Neural cell (in vitro differentiated cells): ENCODE measurements at regions not wholly inside any gene's neighbourhood (a gene's known extent, or its start where the extent isn't known, plus 50 kb on each side); places are given as distances from the start of the nearest gene placed in this dataset.

Source experiments
- H2AFZ ChIP-seq: fragments of 200-600, 300-800 bp; sonication (generic), shearing (Covaris generic); 2 replicates; pipeline ENCODE4 v1.6.0; 2014; ENCODE audit warnings: low read depth, mild to moderate bottlenecking, antibody characterized with exemption, low read length, moderate library complexity
- H3F3A ChIP-seq: fragments of 200-600 bp; shearing (Covaris generic); 2 replicates; pipeline ENCODE4 v1.6.1; 2016; ENCODE audit warnings: mild to moderate bottlenecking, moderate library complexity, mixed read lengths, antibody characterized with exemption, low read length; ENCODE audit not compliant: insufficient read depth, poor library complexity, severe bottlenecking
- H3K27ac ChIP-seq: fragments of 200-600, 300-800 bp; sonication (generic), shearing (Covaris generic); 2 replicates; pipeline ENCODE4 v1.5.1; 2014; ENCODE audit warnings: mild to moderate bottlenecking, low read length, moderate library complexity
- H3K27me3 ChIP-seq: fragments of 300-800, 200-600 bp; sonication (generic), shearing (Covaris generic); 2 replicates; pipeline ENCODE4 v1.6.0; 2014; ENCODE audit warnings: mild to moderate bottlenecking, low read depth, low read length, moderate library complexity; ENCODE audit not compliant: insufficient read depth
- H3K36me3 ChIP-seq: fragments of 300-800, 200-600 bp; sonication (generic), shearing (Covaris generic); 2 replicates; pipeline ENCODE4 v1.5.1; 2014; ENCODE audit warnings: mild to moderate bottlenecking, antibody characterized with exemption, low read length, moderate library complexity; ENCODE audit not compliant: insufficient read depth
- H3K4me2 ChIP-seq: fragments of 300-800, 200-600 bp; sonication (generic), shearing (Covaris generic); 2 replicates; pipeline ENCODE4 v1.6.0; 2014; ENCODE audit warnings: mild to moderate bottlenecking, low read length
- H3K4me3 ChIP-seq: fragments of 300-800, 200-600 bp; sonication (generic), shearing (Covaris generic); 2 replicates; pipeline ENCODE4 v1.5.1; 2014; ENCODE audit warnings: mild to moderate bottlenecking, low read length, moderate library complexity
- H3K79me2 ChIP-seq: fragments of 200-600 bp; shearing (Covaris generic); replicated peaks from 2 replicates; pipeline ENCODE4 v1.6.0; 2014; ENCODE audit warnings: mild to moderate bottlenecking, low read length, moderate library complexity; ENCODE audit not compliant: insufficient read depth
- H3K9ac ChIP-seq: fragments of 300-800, 200-600 bp; sonication (generic), shearing (Covaris generic); 2 replicates; pipeline ENCODE4 v1.6.1; 2016; ENCODE audit warnings: mild to moderate bottlenecking, low read length, mixed read lengths
- H3K9me2 ChIP-seq: fragments of 200-600 bp; shearing (Covaris generic); 2 replicates; pipeline ENCODE4 v1.6.1; 2016; ENCODE audit warnings: mild to moderate bottlenecking, low read length, mixed read lengths; ENCODE audit not compliant: insufficient read depth
- H3K9me3 ChIP-seq: fragments of 200-600, 300-800 bp; sonication (generic), shearing (Covaris generic); 2 replicates; pipeline ENCODE4 v1.6.1; 2016; ENCODE audit warnings: mild to moderate bottlenecking, mixed run types, low read length, moderate library complexity, mixed read lengths
- H4K20me1 ChIP-seq: fragments of 200-600 bp; shearing (Covaris generic); 2 replicates; pipeline ENCODE4 v1.6.1; 2016; ENCODE audit warnings: mild to moderate bottlenecking, mixed run types; ENCODE audit not compliant: insufficient read depth
- CTCF ChIP-seq: fragments of 450-650 bp; IDR thresholded peaks from 2 replicates; pipeline ENCODE4 v1.5.1; 2014; ENCODE audit warnings: antibody characterized with exemption, mild to moderate bottlenecking, moderate library complexity; ENCODE audit not compliant: poor library complexity, severe bottlenecking
- EP300 ChIP-seq: fragments of 450-650 bp; conservative IDR thresholded peaks from 2 replicates; pipeline ENCODE4 v1.6.1; 2014; ENCODE audit warnings: antibody characterized with exemption, mild to moderate bottlenecking, moderate library complexity; ENCODE audit not compliant: poor library complexity, severe bottlenecking
- EZH2 ChIP-seq: fragments of 200-600, 300-800 bp; shearing (Covaris generic), sonication (generic); IDR thresholded peaks from 2 replicates; pipeline ENCODE4 v1.6.1; 2014; ENCODE audit warnings: antibody characterized with exemption, low read length, borderline replicate concordance, mild to moderate bottlenecking; ENCODE audit not compliant: insufficient read depth, poor library complexity, severe bottlenecking
- MXI1 ChIP-seq: fragments of 450-650 bp; conservative IDR thresholded peaks from 2 replicates; pipeline ENCODE4 v1.6.1; 2014; ENCODE audit warnings: antibody characterized with exemption, mild to moderate bottlenecking; ENCODE audit not compliant: poor library complexity, severe bottlenecking
- POLR2AphosphoS5 ChIP-seq: IDR thresholded peaks from 2 replicates; pipeline ENCODE4 v1.6.1; 2012
- RAD21 ChIP-seq: fragments of 450-650 bp; conservative IDR thresholded peaks from 2 replicates; pipeline ENCODE4 v1.6.1; 2014; ENCODE audit warnings: antibody characterized with exemption, mild to moderate bottlenecking, moderate library complexity
- REST ChIP-seq: IDR thresholded peaks from 2 replicates; pipeline ENCODE4 v1.6.1; 2012; ENCODE audit warnings: borderline replicate concordance
- SMC3 ChIP-seq: fragments of 450-650 bp; conservative IDR thresholded peaks from 2 replicates; pipeline ENCODE4 v1.6.1; 2014; ENCODE audit warnings: antibody characterized with exemption, mild to moderate bottlenecking, moderate library complexity; ENCODE audit not compliant: poor library complexity
- TAF1 ChIP-seq: IDR thresholded peaks from 2 replicates; pipeline ENCODE4 v1.6.1; 2012; ENCODE audit warnings: low read depth

GRCh38 chr9:12170456-12170855 is 522.7 kb upstream of the TYRP1 start:
- no peaks in the 10 kb centered on the region for H3K79me2 ChIP-seq
- H3K27ac ChIP-seq: no peak overlapping the region
- no peaks in the 10 kb centered on the region for H3K36me3 ChIP-seq
- H3K9ac ChIP-seq: no peak overlapping the region
- H3K9me2 ChIP-seq: no peaks in the 10 kb centered on the region
- no peaks in the 10 kb centered on the region for H3F3A ChIP-seq
- H3K4me3 ChIP-seq: no peak overlapping the region
- TF ChIP-seq SMC3 (no peak), RAD21 (no peak), EZH2 (no peak), MXI1 (no peak), CTCF (no peak), REST (no peak), EP300 (no peak), POLR2AphosphoS5 (no peak), TAF1 (no peak)
- H3K27me3 ChIP-seq: no peaks in the 10 kb centered on the region
- H3K9me3 ChIP-seq: no peaks in the 10 kb centered on the region
- no peaks in the 10 kb centered on the region for H4K20me1 ChIP-seq
- H3K4me2 ChIP-seq: no peak overlapping the region
- H2AFZ ChIP-seq: no peak overlapping the region

GRCh38 chr9:12178634-12179033 is 514.6 kb upstream of the TYRP1 start:
- no peaks in the 10 kb centered on the region for H4K20me1 ChIP-seq
- H3K27ac ChIP-seq: no peak overlapping the region
- TF ChIP-seq REST (no peak), EP300 (no peak), SMC3 (no peak), RAD21 (no peak), POLR2AphosphoS5 (no peak), TAF1 (no peak), CTCF (no peak), EZH2 (no peak), MXI1 (no peak)
- no peak overlapping the region for H2AFZ ChIP-seq
- H3K9me3 ChIP-seq: no peaks in the 10 kb centered on the region
- no peaks in the 10 kb centered on the region for H3K79me2 ChIP-seq
- H3K36me3 ChIP-seq: no peaks in the 10 kb centered on the region
- no peak overlapping the region for H3K4me3 ChIP-seq
- H3K27me3 ChIP-seq: no peaks in the 10 kb centered on the region
- no peaks in the 10 kb centered on the region for H3F3A ChIP-seq
- H3K4me2 ChIP-seq: no peak overlapping the region
- H3K9ac ChIP-seq: no peak overlapping the region
- H3K9me2 ChIP-seq: no peaks in the 10 kb centered on the region
